WI38 (cell line): ENCODE measurements at regions not wholly inside any gene's neighbourhood (a gene's known extent, or its start where the extent isn't known, plus 50 kb on each side); places are given as distances from the start of the nearest gene placed in this dataset.

Experiments
- H3K4me3 ChIP-seq: 2 replicates; pipeline ENCODE4 v1.5.1; 2011; ENCODE audit warnings: low read depth, mild to moderate bottlenecking, control low read depth, low read length
- TF ChIP-seq, protein P1 (sequence below): IDR thresholded peaks from 2 replicates; pipeline ENCODE4 v1.5.1; 2012; ENCODE audit warnings: low read depth, mild to moderate bottlenecking, control low read depth, low read length

GRCh38 chr2:163341426-163341825 lies 394.4 kb downstream of the FIGN start:
- H3K4me3 ChIP-seq = no peak overlapping the region
- TF ChIP-seq, protein P1, sequence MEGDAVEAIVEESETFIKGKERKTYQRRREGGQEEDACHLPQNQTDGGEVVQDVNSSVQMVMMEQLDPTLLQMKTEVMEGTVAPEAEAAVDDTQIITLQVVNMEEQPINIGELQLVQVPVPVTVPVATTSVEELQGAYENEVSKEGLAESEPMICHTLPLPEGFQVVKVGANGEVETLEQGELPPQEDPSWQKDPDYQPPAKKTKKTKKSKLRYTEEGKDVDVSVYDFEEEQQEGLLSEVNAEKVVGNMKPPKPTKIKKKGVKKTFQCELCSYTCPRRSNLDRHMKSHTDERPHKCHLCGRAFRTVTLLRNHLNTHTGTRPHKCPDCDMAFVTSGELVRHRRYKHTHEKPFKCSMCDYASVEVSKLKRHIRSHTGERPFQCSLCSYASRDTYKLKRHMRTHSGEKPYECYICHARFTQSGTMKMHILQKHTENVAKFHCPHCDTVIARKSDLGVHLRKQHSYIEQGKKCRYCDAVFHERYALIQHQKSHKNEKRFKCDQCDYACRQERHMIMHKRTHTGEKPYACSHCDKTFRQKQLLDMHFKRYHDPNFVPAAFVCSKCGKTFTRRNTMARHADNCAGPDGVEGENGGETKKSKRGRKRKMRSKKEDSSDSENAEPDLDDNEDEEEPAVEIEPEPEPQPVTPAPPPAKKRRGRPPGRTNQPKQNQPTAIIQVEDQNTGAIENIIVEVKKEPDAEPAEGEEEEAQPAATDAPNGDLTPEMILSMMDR = no peak

GRCh38 chr2:163338270-163338669 lies 397.5 kb downstream of the FIGN start:
- no peak overlapping the region for H3K4me3 ChIP-seq
- TF ChIP-seq, protein P1 = no peak

GRCh38 chr2:163324677-163325076 lies 411.1 kb downstream of the FIGN start:
- TF ChIP-seq, protein P1 = no peak
- H3K4me3 ChIP-seq = no peak overlapping the region

DNA sequence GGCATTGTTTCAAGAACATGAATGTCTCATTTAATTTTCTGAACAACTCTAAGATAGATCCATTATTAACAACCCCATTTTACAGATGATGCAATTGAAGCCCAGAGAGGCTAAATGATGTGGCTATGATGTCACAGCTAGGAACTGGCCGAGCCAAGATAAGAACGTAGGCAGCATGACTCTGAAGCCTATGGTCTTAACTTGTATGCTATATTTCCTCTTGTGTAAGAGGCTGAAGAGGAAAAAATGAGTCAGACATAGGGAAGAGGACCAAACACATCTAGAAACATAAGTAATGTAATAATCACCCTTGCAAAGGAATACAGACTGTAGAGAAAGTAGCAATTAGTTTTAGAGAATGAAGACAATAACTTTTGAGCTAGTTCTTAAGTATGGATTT lies 416.8 kb downstream of the FIGN start:
- TF ChIP-seq, protein P1 = no peak
- H3K4me3 ChIP-seq = no peak overlapping the region

DNA sequence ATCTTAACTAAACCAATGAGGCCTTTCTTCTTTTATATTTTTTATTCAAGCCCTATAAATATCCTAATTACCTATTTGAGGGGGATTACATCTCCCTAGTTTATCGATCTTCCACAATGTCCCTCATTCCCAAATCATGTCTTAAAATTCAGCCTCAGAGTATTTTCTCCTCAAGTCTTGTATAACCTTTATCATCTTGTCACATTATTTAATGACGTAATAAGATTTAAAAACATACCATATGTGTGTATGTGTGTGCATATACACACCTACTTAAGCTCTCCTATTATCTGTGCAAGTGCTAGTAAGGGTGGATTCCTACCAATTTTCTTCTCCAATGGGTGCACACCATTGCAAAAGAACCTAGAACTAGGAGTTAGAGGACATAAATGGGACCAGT lies 421.1 kb downstream of the FIGN start:
- no peak overlapping the region for H3K4me3 ChIP-seq
- TF ChIP-seq, protein P1 = no peak

GRCh38 chr2:163312713-163313112 lies 423.1 kb downstream of the FIGN start:
- H3K4me3 ChIP-seq = no peak overlapping the region
- TF ChIP-seq, protein P1 = no peak

DNA sequence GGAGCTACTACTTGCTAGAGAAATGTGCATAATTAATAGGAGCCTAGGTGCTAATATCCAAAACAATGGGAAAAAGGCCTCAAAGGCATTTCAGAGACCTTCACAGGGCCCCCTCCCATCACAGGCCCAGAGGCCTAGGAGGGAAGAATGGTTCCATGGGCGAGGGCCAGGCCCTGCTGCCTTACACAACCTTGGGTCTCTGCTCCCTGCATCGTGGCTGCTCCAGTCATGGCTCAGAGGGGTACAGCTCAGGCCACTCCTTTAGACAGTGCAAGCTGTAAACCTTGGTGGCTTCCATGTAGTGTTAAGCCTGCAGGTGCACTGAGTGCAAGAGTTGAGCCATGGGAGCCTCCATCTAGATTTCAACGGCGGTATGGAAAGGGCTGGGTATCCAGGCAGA lies 429.2 kb downstream of the FIGN start:
- TF ChIP-seq, protein P1 = no peak
- no peak overlapping the region for H3K4me3 ChIP-seq
